ENCODE measurements at regions not wholly inside any gene's neighbourhood (a gene's known extent, or its start where the extent isn't known, plus 50 kb on each side); places are given as distances from the start of the nearest gene placed in this dataset.

DNA sequence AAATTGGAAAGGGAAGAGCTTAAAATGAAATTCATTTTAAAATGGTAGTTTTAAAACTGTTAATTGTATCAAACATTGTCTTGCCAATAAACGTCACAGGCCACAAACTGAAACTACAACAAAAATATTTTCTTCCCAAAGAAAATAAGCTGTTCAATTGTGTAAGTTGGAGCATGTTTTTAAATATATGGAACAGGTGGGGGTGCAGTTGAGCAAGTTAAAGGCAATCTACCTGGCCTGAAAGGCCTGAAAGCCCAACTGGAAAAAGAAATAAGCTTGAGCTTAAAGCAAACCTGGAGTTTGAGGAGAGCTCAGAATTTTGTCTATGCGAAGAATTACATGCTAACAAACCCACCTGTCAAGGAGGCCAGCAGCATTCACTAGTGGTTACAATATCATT is 439.5 kb downstream of the ACTL7B start:
- in situ Hi-C loops (cut with MboI; ENCODE audit: low sequenced_read_pairs, unreplicated experiment): no loop called here
- TF ChIP-seq, protein P1, sequence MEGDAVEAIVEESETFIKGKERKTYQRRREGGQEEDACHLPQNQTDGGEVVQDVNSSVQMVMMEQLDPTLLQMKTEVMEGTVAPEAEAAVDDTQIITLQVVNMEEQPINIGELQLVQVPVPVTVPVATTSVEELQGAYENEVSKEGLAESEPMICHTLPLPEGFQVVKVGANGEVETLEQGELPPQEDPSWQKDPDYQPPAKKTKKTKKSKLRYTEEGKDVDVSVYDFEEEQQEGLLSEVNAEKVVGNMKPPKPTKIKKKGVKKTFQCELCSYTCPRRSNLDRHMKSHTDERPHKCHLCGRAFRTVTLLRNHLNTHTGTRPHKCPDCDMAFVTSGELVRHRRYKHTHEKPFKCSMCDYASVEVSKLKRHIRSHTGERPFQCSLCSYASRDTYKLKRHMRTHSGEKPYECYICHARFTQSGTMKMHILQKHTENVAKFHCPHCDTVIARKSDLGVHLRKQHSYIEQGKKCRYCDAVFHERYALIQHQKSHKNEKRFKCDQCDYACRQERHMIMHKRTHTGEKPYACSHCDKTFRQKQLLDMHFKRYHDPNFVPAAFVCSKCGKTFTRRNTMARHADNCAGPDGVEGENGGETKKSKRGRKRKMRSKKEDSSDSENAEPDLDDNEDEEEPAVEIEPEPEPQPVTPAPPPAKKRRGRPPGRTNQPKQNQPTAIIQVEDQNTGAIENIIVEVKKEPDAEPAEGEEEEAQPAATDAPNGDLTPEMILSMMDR (IDR thresholded peaks at IDR 0.05; ENCODE audit: borderline replicate concordance, control extremely low read depth, extremely low read depth, insufficient read depth, missing control alignments): no peak
- DNase-seq (ENCODE audit: low spot score): no peak

DNA sequence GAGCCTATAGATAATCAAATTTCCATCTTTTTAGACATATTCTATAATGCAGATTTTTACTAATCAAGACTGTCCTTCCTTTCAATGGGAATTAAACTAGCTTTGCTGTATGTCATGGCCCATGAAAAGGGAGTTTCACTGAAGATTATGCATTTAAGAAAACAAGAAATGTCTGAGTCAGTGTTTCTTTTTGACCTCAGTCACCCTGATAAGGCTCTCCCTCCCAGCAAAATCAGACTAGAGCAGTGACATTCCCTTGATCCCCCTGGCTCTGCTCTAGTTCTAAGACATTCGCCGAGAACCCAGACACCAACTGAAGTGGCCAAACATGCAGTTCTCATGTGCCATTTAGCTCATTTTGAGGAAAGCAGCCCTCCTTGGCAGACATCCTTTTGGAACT is 442.0 kb downstream of the ACTL7B start:
- in situ Hi-C loops (cut with MboI; ENCODE audit: low sequenced_read_pairs, unreplicated experiment): no loop called here
- no peak for DNase-seq (ENCODE audit: low spot score)
- TF ChIP-seq, protein P1 (IDR thresholded peaks at IDR 0.05; ENCODE audit: borderline replicate concordance, control extremely low read depth, extremely low read depth, insufficient read depth, missing control alignments): no peak

DNA sequence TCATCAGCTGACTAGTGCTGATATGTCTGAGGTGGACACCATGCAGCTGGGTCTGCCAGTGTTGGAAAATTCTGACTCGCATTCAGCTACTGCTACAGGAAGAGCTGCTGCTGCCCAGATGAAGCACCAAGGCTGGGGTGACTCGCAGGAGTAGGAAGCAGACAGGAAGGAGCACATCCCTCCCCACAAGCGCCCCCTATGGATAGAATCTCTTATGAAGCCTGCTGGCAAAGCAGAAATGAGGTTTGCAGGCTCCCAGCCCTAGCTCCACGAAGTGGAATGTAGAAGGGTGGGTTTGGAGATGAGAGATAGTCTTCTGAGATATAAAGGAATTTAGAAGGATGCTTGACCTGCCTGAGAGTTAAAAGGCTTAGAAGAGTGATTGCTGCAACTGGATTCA is 443.0 kb downstream of the ACTL7B start:
- TF ChIP-seq, protein P1 (IDR thresholded peaks at IDR 0.05; ENCODE audit: borderline replicate concordance, control extremely low read depth, extremely low read depth, insufficient read depth, missing control alignments): no peak
- in situ Hi-C loops (cut with MboI; ENCODE audit: low sequenced_read_pairs, unreplicated experiment): no loop called here
- DNase-seq (ENCODE audit: low spot score): no peak

DNA sequence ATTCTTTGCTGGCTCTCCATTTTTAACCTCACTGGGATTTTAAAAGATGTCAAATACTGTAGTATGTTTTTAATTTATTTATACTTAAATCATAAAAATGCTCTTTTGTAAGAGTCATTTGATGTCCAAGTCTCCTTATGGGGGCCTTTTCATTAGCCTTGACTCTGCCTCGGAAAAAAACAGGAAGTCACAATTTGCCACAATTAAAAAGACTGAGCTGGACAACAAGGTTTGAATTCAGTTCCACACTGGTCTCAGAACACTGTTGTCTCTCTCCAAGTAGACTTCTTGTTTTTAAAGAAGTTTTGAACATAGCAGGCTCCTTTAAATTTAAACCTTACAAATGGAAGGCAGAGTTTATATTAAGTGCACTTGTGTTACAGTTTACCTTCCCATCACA is 444.2 kb downstream of the ACTL7B start:
- TF ChIP-seq, protein P1 (IDR thresholded peaks at IDR 0.05; ENCODE audit: borderline replicate concordance, control extremely low read depth, extremely low read depth, insufficient read depth, missing control alignments): no peak
- no peak for DNase-seq (ENCODE audit: low spot score)
- in situ Hi-C loops (cut with MboI; ENCODE audit: low sequenced_read_pairs, unreplicated experiment): no loop called here

DNA sequence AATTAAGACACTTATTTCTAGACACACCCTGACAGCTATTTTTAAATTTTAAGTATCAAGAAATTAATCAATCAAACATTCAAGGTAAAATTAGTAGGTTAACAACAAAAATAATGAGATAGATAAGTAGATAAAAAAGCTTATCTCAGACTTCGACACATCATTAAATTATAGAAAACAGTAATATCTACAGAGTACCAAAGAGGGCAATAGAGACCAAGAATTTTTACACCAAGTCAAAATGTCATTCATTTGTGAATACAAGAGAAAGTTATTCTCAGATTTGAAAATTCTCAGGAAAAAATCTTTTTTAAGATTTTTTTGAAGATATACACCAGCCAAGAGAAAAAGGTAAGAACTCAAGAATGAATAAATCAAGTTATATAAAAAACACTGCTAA is 445.6 kb downstream of the ACTL7B start:
- in situ Hi-C loops (cut with MboI; ENCODE audit: low sequenced_read_pairs, unreplicated experiment): no loop called here
- TF ChIP-seq, protein P1 (IDR thresholded peaks at IDR 0.05; ENCODE audit: borderline replicate concordance, control extremely low read depth, extremely low read depth, insufficient read depth, missing control alignments): no peak
- no peak for DNase-seq (ENCODE audit: low spot score)

DNA sequence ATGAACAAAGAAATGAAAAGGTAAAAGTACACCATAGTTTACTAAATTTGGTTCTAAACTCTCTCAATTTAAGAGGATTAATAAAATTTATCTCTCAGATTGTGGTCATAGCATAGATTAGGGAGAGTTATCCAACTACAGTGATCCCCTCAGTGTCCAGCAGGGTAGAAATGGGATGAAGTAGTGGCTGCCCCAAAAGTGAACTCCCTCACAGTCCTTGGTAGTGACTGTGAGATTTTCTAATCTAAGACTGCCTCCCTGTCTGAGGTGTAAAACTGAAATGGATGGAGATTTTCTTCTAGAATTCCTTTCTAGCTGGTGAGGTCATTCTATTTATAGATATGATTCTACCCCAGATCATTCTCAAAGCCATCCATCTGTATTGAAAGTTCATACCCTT is 455.5 kb downstream of the ACTL7B start:
- in situ Hi-C loops (cut with MboI; ENCODE audit: low sequenced_read_pairs, unreplicated experiment): no loop called here
- DNase-seq (ENCODE audit: low spot score): no peak
- TF ChIP-seq, protein P1 (IDR thresholded peaks at IDR 0.05; ENCODE audit: borderline replicate concordance, control extremely low read depth, extremely low read depth, insufficient read depth, missing control alignments): no peak

DNA sequence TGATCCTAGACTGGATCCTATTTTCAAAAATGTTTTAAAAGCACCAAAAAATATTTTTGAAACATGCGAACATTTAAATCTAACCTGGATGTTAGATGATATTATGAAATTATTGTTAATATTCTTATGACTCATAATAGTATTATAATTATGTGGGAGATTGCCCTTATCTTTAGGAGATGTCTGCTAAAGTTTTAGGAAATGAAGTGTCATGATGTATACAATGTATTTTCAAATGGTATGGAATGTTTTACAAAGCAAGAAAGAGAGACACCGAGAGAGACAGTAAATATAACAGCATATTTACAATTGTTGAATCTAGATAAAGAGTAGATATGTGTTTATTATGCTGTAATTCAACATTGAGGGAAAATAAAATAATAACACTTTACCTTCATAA is 455.9 kb downstream of the ACTL7B start:
- no peak for DNase-seq (ENCODE audit: low spot score)
- TF ChIP-seq, protein P1 (IDR thresholded peaks at IDR 0.05; ENCODE audit: borderline replicate concordance, control extremely low read depth, extremely low read depth, insufficient read depth, missing control alignments): no peak
- in situ Hi-C loops (cut with MboI; ENCODE audit: low sequenced_read_pairs, unreplicated experiment): no loop called here
